HG03469 (cell line): ENCODE measurements at regions not wholly inside any gene's neighbourhood (a gene's known extent, or its start where the extent isn't known, plus 50 kb on each side); places are given as distances from the start of the nearest gene placed in this dataset.
"Not testable (repeated sequence)": the region's sequence is repeated elsewhere in the genome, so short reads cannot be mapped to it uniquely, and the experiment has no call there.

Source experiments
- ATAC-seq: cut with Tn5 transposase; IDR thresholded peaks from one replicate; pipeline ENCODE4 v1.9.1; 2021; ENCODE audit warnings: mild to moderate bottlenecking, moderate library complexity, moderate number of reproducible peaks; ENCODE audit not compliant: unreplicated experiment

GRCh38 chrX:123013141-123013540 is 170.9 kb upstream of the GRIA3 start:
- no peak for ATAC-seq

- no peak for ATAC-seq
Measured at GRCh38 chrX:123036401-123036800, 147.7 kb upstream of the GRIA3 start.

GRCh38 chrX:123049071-123049625 is 134.9 kb upstream of the GRIA3 start:
- no peak for ATAC-seq

- no peak for ATAC-seq
Measured at GRCh38 chrX:123060986-123061385, 123.1 kb upstream of the GRIA3 start.

GRCh38 chrX:123064053-123064452 is 120.0 kb upstream of the GRIA3 start:
- ATAC-seq, result no peak

- ATAC-seq, result no peak
Measured at GRCh38 chrX:123072686-123073385, 111.2 kb upstream of the GRIA3 start.

GRCh38 chrX:123075947-123076561 is 108.0 kb upstream of the GRIA3 start:
- ATAC-seq, result no peak

- ATAC-seq, result no peak
Measured at GRCh38 chrX:123077631-123078030, 106.4 kb upstream of the GRIA3 start.

GRCh38 chrX:123080065-123080464 is 104.0 kb upstream of the GRIA3 start:
- ATAC-seq, result no peak

- ATAC-seq, result no peak
Measured at GRCh38 chrX:123081776-123082175, 102.3 kb upstream of the GRIA3 start.

- ATAC-seq, result no peak
Measured at GRCh38 chrX:123083924-123084323, 100.2 kb upstream of the GRIA3 start.

- no peak for ATAC-seq
Measured at GRCh38 chrX:123084797-123085196, 99.3 kb upstream of the GRIA3 start.

GRCh38 chrX:123085311-123085940 is 98.7 kb upstream of the GRIA3 start:
- ATAC-seq, result no peak

- ATAC-seq, result no peak
Measured at GRCh38 chrX:123086768-123087167, 97.3 kb upstream of the GRIA3 start.

GRCh38 chrX:123087326-123087725 is 96.8 kb upstream of the GRIA3 start:
- no peak for ATAC-seq

GRCh38 chrX:123088331-123088730 is 95.7 kb upstream of the GRIA3 start:
- no peak for ATAC-seq

GRCh38 chrX:123088930-123089329 is 95.1 kb upstream of the GRIA3 start:
- ATAC-seq, result no peak

- no peak for ATAC-seq
Measured at GRCh38 chrX:123093792-123094191, 90.3 kb upstream of the GRIA3 start.

GRCh38 chrX:123108513-123109427 is 75.3 kb upstream of the GRIA3 start:
- no peak for ATAC-seq

- no peak for ATAC-seq
Measured at GRCh38 chrX:123121241-123121640, 62.8 kb upstream of the GRIA3 start.

GRCh38 chrX:123129805-123130204 is 54.3 kb upstream of the GRIA3 start:
- ATAC-seq, result not testable (repeated sequence)
